ENCODE measurements at regions not wholly inside any gene's neighbourhood (a gene's known extent, or its start where the extent isn't known, plus 50 kb on each side); places are given as distances from the start of the nearest gene placed in this dataset.

- Histone ChIP-seq H3K4me1 (ENCODE audit: insufficient read depth) (no peaks in the 10 kb centered on the region), H3F3A (replicated peaks; ENCODE audit: low read depth) (no peaks in the 10 kb centered on the region), H3K36me3 (ENCODE audit: insufficient read depth) (no peaks in the 10 kb centered on the region), H3K27me3 (ENCODE audit: insufficient read depth) (no peaks in the 10 kb centered on the region), H2AFZ (no peak overlapping the region), H3K9me2 (ENCODE audit: insufficient read depth) (no peaks in the 10 kb centered on the region), H3K79me2 (replicated peaks; ENCODE audit: insufficient read depth) (no peaks in the 10 kb centered on the region), H3K4me2 (no peak overlapping the region), H3K27ac (ENCODE audit: low read depth) (no peak overlapping the region), H3K4me3 (no peak overlapping the region), H4K20me1 (replicated peaks; ENCODE audit: insufficient read depth) (no peaks in the 10 kb centered on the region)
- ATAC-seq (peak; percentile 31; the same call in 1 of the 3 replicates), DNase-seq (ENCODE audit: low spot score) (no peak)
- no peak overlapping the region for H3K27ac Mint-ChIP-seq
- TF ChIP-seq JUNB (IDR thresholded peaks at IDR 0.05; ENCODE audit: unreplicated experiment) (no peak), STAT1 (IDR thresholded peaks at IDR 0.05; ENCODE audit: unreplicated experiment) (no peak), REST (IDR thresholded peaks at IDR 0.05; ENCODE audit: unreplicated experiment) (no peak), EZH2 (IDR thresholded peaks at IDR 0.05; ENCODE audit: low read depth, unreplicated experiment) (no peak), EZH2phosphoT487 (IDR thresholded peaks at IDR 0.05; ENCODE audit: unreplicated experiment) (no peak), NANOG (IDR thresholded peaks at IDR 0.05; ENCODE audit: borderline replicate concordance) (no peak), ZNF331 (CRISPR knock-in tag; IDR thresholded peaks at IDR 0.05; ENCODE audit: low read depth) (no peak), ZNF114 (CRISPR knock-in tag; IDR thresholded peaks at IDR 0.05) (no peak), POLR2AphosphoS5 (IDR thresholded peaks at IDR 0.05; ENCODE audit: low read depth) (no peak), CREB1 (CRISPR knock-in tag; IDR thresholded peaks at IDR 0.05; ENCODE audit: low read depth) (no peak), ZNF462 (CRISPR knock-in tag; IDR thresholded peaks at IDR 0.05) (no peak)
- TF ChIP-seq, protein P1, sequence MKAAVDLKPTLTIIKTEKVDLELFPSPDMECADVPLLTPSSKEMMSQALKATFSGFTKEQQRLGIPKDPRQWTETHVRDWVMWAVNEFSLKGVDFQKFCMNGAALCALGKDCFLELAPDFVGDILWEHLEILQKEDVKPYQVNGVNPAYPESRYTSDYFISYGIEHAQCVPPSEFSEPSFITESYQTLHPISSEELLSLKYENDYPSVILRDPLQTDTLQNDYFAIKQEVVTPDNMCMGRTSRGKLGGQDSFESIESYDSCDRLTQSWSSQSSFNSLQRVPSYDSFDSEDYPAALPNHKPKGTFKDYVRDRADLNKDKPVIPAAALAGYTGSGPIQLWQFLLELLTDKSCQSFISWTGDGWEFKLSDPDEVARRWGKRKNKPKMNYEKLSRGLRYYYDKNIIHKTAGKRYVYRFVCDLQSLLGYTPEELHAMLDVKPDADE (IDR thresholded peaks at IDR 0.05), result no peak
- TF ChIP-seq, protein P2, sequence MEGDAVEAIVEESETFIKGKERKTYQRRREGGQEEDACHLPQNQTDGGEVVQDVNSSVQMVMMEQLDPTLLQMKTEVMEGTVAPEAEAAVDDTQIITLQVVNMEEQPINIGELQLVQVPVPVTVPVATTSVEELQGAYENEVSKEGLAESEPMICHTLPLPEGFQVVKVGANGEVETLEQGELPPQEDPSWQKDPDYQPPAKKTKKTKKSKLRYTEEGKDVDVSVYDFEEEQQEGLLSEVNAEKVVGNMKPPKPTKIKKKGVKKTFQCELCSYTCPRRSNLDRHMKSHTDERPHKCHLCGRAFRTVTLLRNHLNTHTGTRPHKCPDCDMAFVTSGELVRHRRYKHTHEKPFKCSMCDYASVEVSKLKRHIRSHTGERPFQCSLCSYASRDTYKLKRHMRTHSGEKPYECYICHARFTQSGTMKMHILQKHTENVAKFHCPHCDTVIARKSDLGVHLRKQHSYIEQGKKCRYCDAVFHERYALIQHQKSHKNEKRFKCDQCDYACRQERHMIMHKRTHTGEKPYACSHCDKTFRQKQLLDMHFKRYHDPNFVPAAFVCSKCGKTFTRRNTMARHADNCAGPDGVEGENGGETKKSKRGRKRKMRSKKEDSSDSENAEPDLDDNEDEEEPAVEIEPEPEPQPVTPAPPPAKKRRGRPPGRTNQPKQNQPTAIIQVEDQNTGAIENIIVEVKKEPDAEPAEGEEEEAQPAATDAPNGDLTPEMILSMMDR (conservative IDR thresholded peaks at IDR 0.05; ENCODE audit: low read depth in 2 of 2), result no peak
- no peaks in the 10 kb centered on the region for H3K36me3 Mint-ChIP-seq (ENCODE audit: low read depth)
- no peak overlapping the region for H3K4me3 Mint-ChIP-seq
- H3K9me3 Mint-ChIP-seq, result no peaks in the 10 kb centered on the region; the same call in 2 of the 3 replicates
- H3K27me3 Mint-ChIP-seq (ENCODE audit: insufficient read depth, low read depth, poor library complexity), result no peaks in the 10 kb centered on the region
- no peaks in the 10 kb centered on the region; the same call in 2 of the 3 replicates for H3K4me1 Mint-ChIP-seq
Observed at GRCh38 chr9:89791754-89792153, 186.9 kb downstream of the GADD45G start.

Data from GM23338 (cell line).